HUDEP-2 (cell line): ENCODE measurements at regions not wholly inside any gene's neighbourhood (a gene's known extent, or its start where the extent isn't known, plus 50 kb on each side); places are given as distances from the start of the nearest gene placed in this dataset.
"Not testable (repeated sequence)": the region's sequence is repeated elsewhere in the genome, so short reads cannot be mapped to it uniquely, and the experiment has no call there.

Experiments used
- DNase-seq, 76 experiments: peaks; one replicate each; lab custom pipeline; 2025; ENCODE audit not compliant: unreplicated experiment in 76 of 76; lab: John Stamatoyannopoulos, UW

GRCh38 chr5:145027286-145027685, 807.9 kb downstream of the PRELID2 start:
- no peak for DNase-seq

GRCh38 chr5:145025775-145026174, 809.4 kb downstream of the PRELID2 start:
- DNase-seq: no peak

- no peak for DNase-seq
These were observed 820.0 kb downstream of the PRELID2 start for GRCh38 chr5:145015146-145015545.

- DNase-seq: no peak
These were observed 821.0 kb downstream of the PRELID2 start for GRCh38 chr5:145014109-145014508.

GRCh38 chr5:145010834-145011233, 824.3 kb downstream of the PRELID2 start:
- no peak for DNase-seq

- no peak for DNase-seq
These were observed 826.1 kb downstream of the PRELID2 start for GRCh38 chr5:145008876-145009530.

GRCh38 chr5:144994356-144994755, 823.7 kb downstream of the KCTD16 start:
- not testable (repeated sequence) for DNase-seq

- no peak for DNase-seq
These were observed 812.4 kb downstream of the KCTD16 start for GRCh38 chr5:144983101-144983500.

GRCh38 chr5:144979516-144980264, 809.0 kb downstream of the KCTD16 start:
- DNase-seq: no peak

GRCh38 chr5:144972317-144972716, 801.6 kb downstream of the KCTD16 start:
- DNase-seq: no peak

GRCh38 chr5:144971108-144971850, 800.6 kb downstream of the KCTD16 start:
- no peak for DNase-seq

GRCh38 chr5:144960296-144960695, 789.6 kb downstream of the KCTD16 start:
- DNase-seq: no peak

GRCh38 chr5:144958002-144958401, 787.3 kb downstream of the KCTD16 start:
- DNase-seq: no peak

GRCh38 chr5:144950996-144951395, 780.3 kb downstream of the KCTD16 start:
- no peak for DNase-seq

GRCh38 chr5:144947023-144947422, 776.4 kb downstream of the KCTD16 start:
- no peak for DNase-seq

GRCh38 chr5:144945503-144945902, 774.8 kb downstream of the KCTD16 start:
- DNase-seq: no peak

- no peak for DNase-seq
These were observed 774.3 kb downstream of the KCTD16 start for GRCh38 chr5:144944936-144945335.

GRCh38 chr5:144941004-144941403, 770.3 kb downstream of the KCTD16 start:
- no peak for DNase-seq

- DNase-seq: no peak
These were observed 747.7 kb downstream of the KCTD16 start for GRCh38 chr5:144918371-144918770.

- no peak for DNase-seq
These were observed 744.8 kb downstream of the KCTD16 start for GRCh38 chr5:144915452-144915851.

- no peak for DNase-seq
These were observed 743.0 kb downstream of the KCTD16 start for GRCh38 chr5:144913661-144914060.

GRCh38 chr5:144896473-144896872, 725.8 kb downstream of the KCTD16 start:
- no peak for DNase-seq
